SKM-1 treated with dmso at 0.1 percent for 144 hours (cell line): ENCODE measurements at regions not wholly inside any gene's neighbourhood (a gene's known extent, or its start where the extent isn't known, plus 50 kb on each side); places are given as distances from the start of the nearest gene placed in this dataset.

Source experiments
- DNase-seq: peaks from one replicate; lab custom pipeline; 2025; ENCODE audit not compliant: unreplicated experiment; lab: John Stamatoyannopoulos, UW

GRCh38 chr3:176574786-176575185, 622.5 kb downstream of the TBL1XR1 start:
- DNase-seq = no peak

- DNase-seq = no peak
Measured at GRCh38 chr3:176571926-176572325, 625.4 kb downstream of the TBL1XR1 start.

- no peak for DNase-seq
Measured at GRCh38 chr3:176570992-176571391, 626.3 kb downstream of the TBL1XR1 start.

- no peak for DNase-seq
Measured at GRCh38 chr3:176568189-176568588, 629.1 kb downstream of the TBL1XR1 start.

- DNase-seq = no peak
Measured at GRCh38 chr3:176566757-176567156, 630.5 kb downstream of the TBL1XR1 start.

- DNase-seq = no peak
Measured at GRCh38 chr3:176562331-176562730, 635.0 kb downstream of the TBL1XR1 start.

- DNase-seq = no peak
Measured at GRCh38 chr3:176561826-176562225, 635.5 kb downstream of the TBL1XR1 start.

- no peak for DNase-seq
Measured at GRCh38 chr3:176554791-176555654, 642.3 kb downstream of the TBL1XR1 start.

GRCh38 chr3:176554264-176554663, 643.0 kb downstream of the TBL1XR1 start:
- no peak for DNase-seq

- no peak for DNase-seq
Measured at GRCh38 chr3:176526942-176527341, 670.3 kb downstream of the TBL1XR1 start.

- no peak for DNase-seq
Measured at GRCh38 chr3:176526225-176526624, 671.1 kb downstream of the TBL1XR1 start.

- DNase-seq = no peak
Measured at GRCh38 chr3:176523114-176523513, 674.2 kb downstream of the TBL1XR1 start.

GRCh38 chr3:176522436-176522835, 674.8 kb downstream of the TBL1XR1 start:
- DNase-seq = no peak

- DNase-seq = no peak
Measured at GRCh38 chr3:176521531-176522175, 675.6 kb downstream of the TBL1XR1 start.

- DNase-seq = peak; percentile 12
Measured at GRCh38 chr3:176514297-176514696, 683.0 kb downstream of the TBL1XR1 start.

GRCh38 chr3:176513604-176514003, 683.7 kb downstream of the TBL1XR1 start:
- no peak for DNase-seq

- DNase-seq = no peak
Measured at GRCh38 chr3:176512037-176512436, 685.2 kb downstream of the TBL1XR1 start.

GRCh38 chr3:176510097-176510496, 687.2 kb downstream of the TBL1XR1 start:
- no peak for DNase-seq

- peak; percentile 0 for DNase-seq
Measured at GRCh38 chr3:176505878-176506621, 691.2 kb downstream of the TBL1XR1 start.

- no peak for DNase-seq
Measured at GRCh38 chr3:176491084-176491483, 706.2 kb downstream of the TBL1XR1 start.

GRCh38 chr3:176490357-176490756, 706.9 kb downstream of the TBL1XR1 start:
- DNase-seq = no peak

- DNase-seq = no peak
Measured at GRCh38 chr3:176479248-176479647, 718.0 kb downstream of the TBL1XR1 start.
